K562 (cell line): ENCODE measurements at regions not wholly inside any gene's neighbourhood (a gene's known extent, or its start where the extent isn't known, plus 50 kb on each side); places are given as distances from the start of the nearest gene placed in this dataset.

ENCODE experiments used
- CHD7 ChIP-seq: fragments of 200-600 bp; sonication (generic); IDR thresholded peaks from one replicate; pipeline ENCODE4 v1.6.1; 2012; ENCODE audit warnings: mild to moderate bottlenecking, low read depth, low read length, inconsistent platforms
- ZFPM2 ChIP-seq: fragments of 250-450 bp; sonication (Bioruptor Pico); IDR thresholded peaks from 2 replicates; pipeline ENCODE4 v1.5.1; 2022; ENCODE audit warnings: mild to moderate bottlenecking

GRCh38 chr2:161005170-161005569 is 155.1 kb upstream of the TANK start (continued):
- no peak for TF ChIP-seq ZFPM2 (CRISPR knock-in tag)
- no peak for TF ChIP-seq CHD7
- TF ChIP-seq, all 486 proteins: peak for 0
